Mesodermal cell (in vitro differentiated cells): ENCODE measurements at regions not wholly inside any gene's neighbourhood (a gene's known extent, or its start where the extent isn't known, plus 50 kb on each side); places are given as distances from the start of the nearest gene placed in this dataset.

ENCODE experiments used
- H3K27ac ChIP-seq: 2 replicates; pipeline ENCODE4 v1.7.0; 2013; ENCODE audit warnings: mild to moderate bottlenecking, low read depth, low read length, moderate library complexity; ENCODE audit not compliant: severe bottlenecking
- H3K36me3 ChIP-seq: 2 replicates; pipeline ENCODE4 v1.7.1; 2013; ENCODE audit warnings: mild to moderate bottlenecking, low read length, moderate library complexity; ENCODE audit not compliant: control insufficient read depth, insufficient read depth
- H3K4me1 ChIP-seq: one replicate; pipeline ENCODE4 v1.7.1; 2013; ENCODE audit warnings: mild to moderate bottlenecking, low read length; ENCODE audit not compliant: insufficient read depth, control insufficient read depth, poor library complexity, severe bottlenecking
- H3K4me3 ChIP-seq: 2 replicates; pipeline ENCODE4 v1.7.0; 2013; ENCODE audit warnings: low read length, control low read depth, mild to moderate bottlenecking; ENCODE audit not compliant: insufficient read depth, poor library complexity, severe bottlenecking; ENCODE audit errors: extremely low read depth
- H3K9me3 ChIP-seq: 2 replicates; pipeline ENCODE4 v1.7.1; 2013; ENCODE audit warnings: mild to moderate bottlenecking, low read length, moderate library complexity; ENCODE audit not compliant: control insufficient read depth
- WGBS, 2 experiments: methylation state at CpG; one replicate each; pipeline ENCODE4 v1.1.5; 2013; ENCODE audit warnings: missing lambda C conversion rate in 2 of 2; ENCODE audit not compliant: insufficient coverage in 2 of 2; 5-methylcytosine and 5-hydroxymethylcytosine counted together

DNA sequence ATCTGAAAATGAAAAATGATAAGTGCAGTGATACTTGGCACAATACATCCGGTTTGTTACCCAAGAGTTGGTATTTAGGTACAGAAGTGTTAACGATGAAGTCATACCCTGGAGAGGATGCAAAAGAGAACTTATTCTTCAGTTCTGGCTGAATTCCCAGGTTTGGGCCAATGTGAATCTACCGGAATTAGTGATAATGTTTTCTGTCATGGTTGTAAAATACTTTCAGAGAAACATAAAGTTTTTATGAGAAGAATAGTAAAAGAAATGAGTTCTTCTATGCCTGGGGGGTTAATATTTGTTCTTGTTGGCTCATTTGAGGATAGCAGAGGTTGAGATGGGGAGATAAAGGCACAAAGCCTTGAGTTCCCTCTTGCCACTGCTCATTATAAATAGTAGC lies 509.9 kb upstream of the POU3F2 start:
- no peaks in the 10 kb centered on the region for H3K9me3 ChIP-seq
- 82 to 94% methylated on average over 2 of the region's 3 CpGs for WGBS, 2 experiments
- H3K4me3 ChIP-seq = no peak overlapping the region

DNA sequence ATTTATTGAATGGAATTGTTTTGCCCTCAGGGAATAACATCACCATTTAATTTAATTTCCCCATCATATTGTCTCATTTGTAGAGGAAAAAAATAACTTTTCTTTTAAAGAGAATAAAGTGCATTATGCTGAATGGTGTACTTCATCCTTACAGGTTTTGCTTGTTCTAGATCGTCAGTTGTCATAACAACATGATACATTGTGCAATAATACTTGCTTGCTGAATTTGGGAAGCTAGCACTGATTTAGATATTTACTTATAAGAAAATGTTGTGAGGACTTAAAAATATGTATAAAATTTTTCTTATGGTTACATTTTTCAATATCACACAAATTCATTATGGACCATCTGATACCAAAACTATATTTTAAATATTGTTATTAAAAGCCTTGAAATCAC lies 509.0 kb upstream of the POU3F2 start:
- WGBS, 2 experiments = no CpG with 5 or more reads among the region's 1 CpG
- H3K36me3 ChIP-seq = no peaks in the 10 kb centered on the region

More for the DNA sequence above, 509.9 kb upstream of the POU3F2 start:
- Histone ChIP-seq H3K4me1 (no peaks in the 10 kb centered on the region), H3K27ac (no peak overlapping the region), H3K36me3 (no peaks in the 10 kb centered on the region)

DNA sequence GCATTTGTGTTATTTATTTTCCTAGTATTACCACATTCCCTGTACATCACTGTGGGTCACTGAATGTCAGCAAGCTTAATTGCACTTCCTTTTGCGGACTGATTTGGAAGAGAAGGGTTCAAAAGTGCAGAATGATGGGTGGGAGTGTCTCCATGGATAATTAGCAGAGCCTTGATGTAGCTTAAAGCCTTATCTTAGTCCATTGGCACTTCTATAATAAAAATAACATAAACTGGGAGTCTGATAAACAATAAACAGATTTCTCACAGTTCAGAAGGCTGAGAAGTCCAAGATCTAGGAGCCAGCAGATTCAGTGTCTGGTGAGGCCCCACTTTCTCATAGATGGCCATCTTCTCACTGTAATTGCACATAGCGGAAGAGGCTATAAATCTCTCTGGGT lies 501.1 kb upstream of the POU3F2 start:
- Histone ChIP-seq H3K4me3 (no peak overlapping the region), H3K4me1 (no peaks in the 10 kb centered on the region), H3K9me3 (no peaks in the 10 kb centered on the region), H3K27ac (no peak overlapping the region), H3K36me3 (no peaks in the 10 kb centered on the region)
- WGBS, 2 experiments = 100% methylated on average over 1 of the region's 2 CpGs; no CpG with 5 or more reads in 1 of the 2 experiments

More for the DNA sequence above, 509.0 kb upstream of the POU3F2 start:
- no peaks in the 10 kb centered on the region for H3K9me3 ChIP-seq
- no peak overlapping the region for H3K27ac ChIP-seq
- H3K4me3 ChIP-seq = no peak overlapping the region
- H3K4me1 ChIP-seq = no peaks in the 10 kb centered on the region

GRCh38 chr6:98335594-98335993 lies 498.8 kb upstream of the POU3F2 start:
- no peak overlapping the region for H3K27ac ChIP-seq
- H3K4me1 ChIP-seq = no peaks in the 10 kb centered on the region
- no peaks in the 10 kb centered on the region for H3K9me3 ChIP-seq
- no peak overlapping the region for H3K4me3 ChIP-seq
- no peaks in the 10 kb centered on the region for H3K36me3 ChIP-seq

- no CpG with 5 or more reads among the region's 1 CpG for WGBS, 2 experiments
- Histone ChIP-seq H3K9me3 (no peaks in the 10 kb centered on the region), H3K4me1 (no peaks in the 10 kb centered on the region), H3K4me3 (no peak overlapping the region), H3K36me3 (no peaks in the 10 kb centered on the region), H3K27ac (no peak overlapping the region)
These were observed 494.9 kb upstream of the POU3F2 start for GRCh38 chr6:98339506-98339905.

GRCh38 chr6:98343004-98343403 lies 491.4 kb upstream of the POU3F2 start:
- no peaks in the 10 kb centered on the region for H3K9me3 ChIP-seq
- H3K4me1 ChIP-seq = no peaks in the 10 kb centered on the region
- H3K4me3 ChIP-seq = no peak overlapping the region
- no peak overlapping the region for H3K27ac ChIP-seq
- no peaks in the 10 kb centered on the region for H3K36me3 ChIP-seq

DNA sequence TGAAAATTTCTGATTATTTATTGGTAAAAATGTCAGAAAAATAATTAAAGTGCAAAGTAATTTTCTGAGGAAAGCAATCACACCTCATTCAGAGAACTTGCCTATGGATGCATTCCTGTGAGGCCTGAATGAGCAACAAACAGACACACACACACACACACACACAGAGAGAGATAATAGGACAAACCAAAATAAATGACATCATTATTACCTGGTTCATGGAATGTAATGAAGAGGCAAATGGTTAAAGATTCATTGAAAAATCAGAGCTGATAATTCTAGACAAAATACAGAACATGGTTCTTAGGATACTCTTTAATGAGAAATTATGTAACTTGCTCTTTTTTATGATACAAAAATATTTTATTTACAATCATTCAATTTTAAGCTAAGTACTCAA lies 490.6 kb upstream of the POU3F2 start:
- Histone ChIP-seq H3K9me3 (no peaks in the 10 kb centered on the region), H3K4me3 (no peak overlapping the region), H3K36me3 (no peaks in the 10 kb centered on the region), H3K4me1 (no peaks in the 10 kb centered on the region), H3K27ac (no peak overlapping the region)

- no peaks in the 10 kb centered on the region for H3K4me1 ChIP-seq
- no peak overlapping the region for H3K4me3 ChIP-seq
- H3K36me3 ChIP-seq = no peaks in the 10 kb centered on the region
- WGBS, 2 experiments = no CpG with 5 or more reads among the region's 2 CpGs
- H3K27ac ChIP-seq = no peak overlapping the region
- no peaks in the 10 kb centered on the region for H3K9me3 ChIP-seq
These were observed 482.0 kb upstream of the POU3F2 start for GRCh38 chr6:98352348-98352747.

DNA sequence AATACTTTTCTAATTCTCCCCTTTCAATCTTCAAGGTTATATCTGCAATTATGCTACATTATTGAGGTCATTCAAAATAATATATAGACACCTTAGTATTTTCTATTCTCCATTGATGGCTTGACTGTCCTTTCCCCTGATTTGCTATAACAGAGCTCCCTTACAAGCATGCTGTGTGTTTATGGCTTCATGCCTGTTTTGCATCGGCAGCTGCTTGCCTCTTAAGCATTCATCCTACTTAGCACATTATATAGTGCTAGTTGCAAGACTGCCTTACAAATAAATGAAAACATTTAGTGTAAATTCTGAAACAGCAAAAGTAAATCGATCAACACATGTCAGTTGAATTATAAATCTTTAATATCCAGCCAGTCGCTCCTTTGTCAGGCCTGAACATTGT lies 476.2 kb upstream of the POU3F2 start:
- H3K9me3 ChIP-seq = no peaks in the 10 kb centered on the region
- H3K4me1 ChIP-seq = no peaks in the 10 kb centered on the region
- H3K27ac ChIP-seq = no peak overlapping the region
- no peak overlapping the region for H3K4me3 ChIP-seq
- 83% methylated on average over 2 of the region's 3 CpGs; no CpG with 5 or more reads in 1 of the 2 experiments for WGBS, 2 experiments
- no peaks in the 10 kb centered on the region for H3K36me3 ChIP-seq

DNA sequence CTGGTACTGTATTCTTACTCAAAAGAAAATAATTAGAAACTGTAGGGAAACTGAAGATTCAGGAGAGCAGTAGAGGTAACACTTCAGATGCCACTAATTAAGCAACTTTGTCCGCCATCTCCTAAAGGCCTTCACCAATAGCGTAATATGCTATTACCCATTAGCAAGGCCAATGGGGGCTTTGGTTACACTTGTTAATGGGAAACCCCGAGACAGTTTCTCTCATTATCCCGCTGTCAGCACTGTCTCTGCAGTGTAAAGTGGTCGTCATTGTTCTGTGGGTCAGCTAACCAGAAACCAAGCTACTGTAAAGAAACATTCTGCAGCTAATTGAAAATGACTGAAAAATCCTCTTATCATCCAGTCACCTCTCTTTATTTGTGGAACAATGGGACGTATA lies 468.0 kb upstream of the POU3F2 start:
- Histone ChIP-seq H3K36me3 (no peaks in the 10 kb centered on the region), H3K4me3 (no peak overlapping the region), H3K9me3 (no peaks in the 10 kb centered on the region), H3K4me1 (no peaks in the 10 kb centered on the region), H3K27ac (no peak overlapping the region)
- 83 to 100% methylated on average over 2 to 4 of the region's 6 CpGs for WGBS, 2 experiments

GRCh38 chr6:98380589-98380988 lies 453.8 kb upstream of the POU3F2 start:
- H3K27ac ChIP-seq = no peak overlapping the region
- no CpG with 5 or more reads among the region's 3 CpGs for WGBS, 2 experiments
- H3K4me3 ChIP-seq = no peak overlapping the region
- no peaks in the 10 kb centered on the region for H3K9me3 ChIP-seq
- H3K36me3 ChIP-seq = no peaks in the 10 kb centered on the region
- no peaks in the 10 kb centered on the region for H3K4me1 ChIP-seq

- Histone ChIP-seq H3K27ac (no peak overlapping the region), H3K36me3 (no peaks in the 10 kb centered on the region), H3K4me3 (no peak overlapping the region), H3K9me3 (no peaks in the 10 kb centered on the region), H3K4me1 (no peaks in the 10 kb centered on the region)
- no CpG with 5 or more reads among the region's 3 CpGs for WGBS, 2 experiments
These were observed 452.1 kb upstream of the POU3F2 start for GRCh38 chr6:98382246-98382645.
